ENCODE measurements at regions not wholly inside any gene's neighbourhood (a gene's known extent, or its start where the extent isn't known, plus 50 kb on each side); places are given as distances from the start of the nearest gene placed in this dataset.

DNA sequence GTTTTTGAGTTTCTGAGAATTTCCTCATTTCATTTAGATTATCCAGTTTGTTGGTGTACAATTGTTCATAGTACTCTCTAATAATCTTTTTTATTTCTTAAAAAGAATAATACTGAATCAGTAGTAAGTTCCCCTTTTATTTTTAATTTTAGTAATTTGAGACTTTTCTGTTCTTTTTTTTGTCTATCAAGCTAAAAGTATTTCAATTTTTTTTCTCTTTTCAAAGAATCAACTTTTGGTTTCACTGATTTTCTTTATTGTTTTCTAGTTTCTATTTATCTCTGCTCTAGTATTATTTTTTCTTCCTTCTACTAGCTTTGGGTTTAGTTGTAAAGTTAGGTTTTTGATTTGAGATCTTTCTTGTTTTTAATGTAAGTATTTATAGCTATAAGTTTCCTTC lies 60.6 kb upstream of the ARL15 start:
- Histone ChIP-seq H3K4me2 (no peak overlapping the region), H3K4me1 (no peaks in the 10 kb centered on the region), H3K9me3 (no peaks in the 10 kb centered on the region), H3K27ac (no peak overlapping the region), H3K4me3 (no peak overlapping the region)
- POLR2A ChIA-PET: no interaction called here
- TF ChIP-seq KDM1A (IDR thresholded peaks at IDR 0.05; ENCODE audit: low read depth) (no peak), POLR2A (IDR thresholded peaks at IDR 0.05; ENCODE audit: low read length) (no peak), HOXB13 (CRISPR knock-in tag; IDR thresholded peaks at IDR 0.05; ENCODE audit: low read depth) (no peak), GATA3 (IDR thresholded peaks at IDR 0.05; ENCODE audit: borderline replicate concordance) (no peak)
- TF ChIP-seq, protein P1, sequence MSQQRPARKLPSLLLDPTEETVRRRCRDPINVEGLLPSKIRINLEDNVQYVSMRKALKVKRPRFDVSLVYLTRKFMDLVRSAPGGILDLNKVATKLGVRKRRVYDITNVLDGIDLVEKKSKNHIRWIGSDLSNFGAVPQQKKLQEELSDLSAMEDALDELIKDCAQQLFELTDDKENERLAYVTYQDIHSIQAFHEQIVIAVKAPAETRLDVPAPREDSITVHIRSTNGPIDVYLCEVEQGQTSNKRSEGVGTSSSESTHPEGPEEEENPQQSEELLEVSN (IDR thresholded peaks at IDR 0.05; ENCODE audit: borderline replicate concordance, low read depth): no peak
- TF ChIP-seq, protein P2, sequence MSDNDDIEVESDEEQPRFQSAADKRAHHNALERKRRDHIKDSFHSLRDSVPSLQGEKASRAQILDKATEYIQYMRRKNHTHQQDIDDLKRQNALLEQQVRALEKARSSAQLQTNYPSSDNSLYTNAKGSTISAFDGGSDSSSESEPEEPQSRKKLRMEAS (IDR thresholded peaks at IDR 0.05): no peak
- TF ChIP-seq, protein P3, sequence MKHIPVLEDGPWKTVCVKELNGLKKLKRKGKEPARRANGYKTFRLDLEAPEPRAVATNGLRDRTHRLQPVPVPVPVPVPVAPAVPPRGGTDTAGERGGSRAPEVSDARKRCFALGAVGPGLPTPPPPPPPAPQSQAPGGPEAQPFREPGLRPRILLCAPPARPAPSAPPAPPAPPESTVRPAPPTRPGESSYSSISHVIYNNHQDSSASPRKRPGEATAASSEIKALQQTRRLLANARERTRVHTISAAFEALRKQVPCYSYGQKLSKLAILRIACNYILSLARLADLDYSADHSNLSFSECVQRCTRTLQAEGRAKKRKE (CRISPR knock-in tag; IDR thresholded peaks at IDR 0.05; ENCODE audit: low read depth): no peak
- no peak for DNase-seq (ENCODE audit: low read depth in 1 of 2, low spot score in 1 of 2)
- CTCF ChIA-PET: no interaction called here
- no peak for FAIRE-seq
- no peak for ATAC-seq

DNA sequence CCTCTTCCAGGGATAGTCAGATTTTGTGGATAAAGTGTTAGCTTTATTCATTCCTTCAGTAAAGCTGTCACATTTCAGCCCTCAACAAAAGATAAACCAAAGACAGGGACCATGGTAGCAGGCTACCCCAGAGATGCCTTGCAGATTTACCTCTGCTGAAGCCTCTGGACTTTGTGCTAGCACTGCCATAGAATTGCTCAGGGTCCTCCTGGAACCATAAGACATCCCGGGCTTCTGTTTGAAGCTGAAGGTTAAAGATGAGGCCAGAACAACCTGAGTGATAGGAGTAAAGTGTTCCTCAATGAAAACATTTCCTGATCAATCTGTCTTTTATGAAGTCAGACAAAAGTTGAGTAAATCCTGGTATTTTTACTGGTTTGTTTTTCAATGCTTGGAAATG lies 57.5 kb upstream of the ARL15 start:
- DNase-seq (ENCODE audit: low read depth in 1 of 2, low spot score in 1 of 2): no peak
- Histone ChIP-seq H3K27ac (no peak overlapping the region), H3K4me3 (no peak overlapping the region), H3K4me2 (no peak overlapping the region), H3K9me3 (no peaks in the 10 kb centered on the region), H3K4me1 (no peaks in the 10 kb centered on the region)
- no peak for FAIRE-seq
- WGBS (ENCODE audit: missing lambda C conversion rate): 59% methylated on average over 1 of the region's 1 CpG
- CTCF ChIA-PET: no interaction called here
- POLR2A ChIA-PET: interaction anchor here (1.2 kb wide), 1 partner anchor 58 kb away, joined by 3 read pairs; the partner anchor contains the start of gene ARL15
- no peak for ATAC-seq
- TF ChIP-seq POLR2AphosphoS2 (conservative IDR thresholded peaks at IDR 0.05; ENCODE audit: low read length) (no peak), FOSB (CRISPR knock-in tag; IDR thresholded peaks at IDR 0.05) (no peak)
- TF ChIP-seq, protein P4, sequence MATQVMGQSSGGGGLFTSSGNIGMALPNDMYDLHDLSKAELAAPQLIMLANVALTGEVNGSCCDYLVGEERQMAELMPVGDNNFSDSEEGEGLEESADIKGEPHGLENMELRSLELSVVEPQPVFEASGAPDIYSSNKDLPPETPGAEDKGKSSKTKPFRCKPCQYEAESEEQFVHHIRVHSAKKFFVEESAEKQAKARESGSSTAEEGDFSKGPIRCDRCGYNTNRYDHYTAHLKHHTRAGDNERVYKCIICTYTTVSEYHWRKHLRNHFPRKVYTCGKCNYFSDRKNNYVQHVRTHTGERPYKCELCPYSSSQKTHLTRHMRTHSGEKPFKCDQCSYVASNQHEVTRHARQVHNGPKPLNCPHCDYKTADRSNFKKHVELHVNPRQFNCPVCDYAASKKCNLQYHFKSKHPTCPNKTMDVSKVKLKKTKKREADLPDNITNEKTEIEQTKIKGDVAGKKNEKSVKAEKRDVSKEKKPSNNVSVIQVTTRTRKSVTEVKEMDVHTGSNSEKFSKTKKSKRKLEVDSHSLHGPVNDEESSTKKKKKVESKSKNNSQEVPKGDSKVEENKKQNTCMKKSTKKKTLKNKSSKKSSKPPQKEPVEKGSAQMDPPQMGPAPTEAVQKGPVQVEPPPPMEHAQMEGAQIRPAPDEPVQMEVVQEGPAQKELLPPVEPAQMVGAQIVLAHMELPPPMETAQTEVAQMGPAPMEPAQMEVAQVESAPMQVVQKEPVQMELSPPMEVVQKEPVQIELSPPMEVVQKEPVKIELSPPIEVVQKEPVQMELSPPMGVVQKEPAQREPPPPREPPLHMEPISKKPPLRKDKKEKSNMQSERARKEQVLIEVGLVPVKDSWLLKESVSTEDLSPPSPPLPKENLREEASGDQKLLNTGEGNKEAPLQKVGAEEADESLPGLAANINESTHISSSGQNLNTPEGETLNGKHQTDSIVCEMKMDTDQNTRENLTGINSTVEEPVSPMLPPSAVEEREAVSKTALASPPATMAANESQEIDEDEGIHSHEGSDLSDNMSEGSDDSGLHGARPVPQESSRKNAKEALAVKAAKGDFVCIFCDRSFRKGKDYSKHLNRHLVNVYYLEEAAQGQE (IDR thresholded peaks at IDR 0.05): no peak

DNA sequence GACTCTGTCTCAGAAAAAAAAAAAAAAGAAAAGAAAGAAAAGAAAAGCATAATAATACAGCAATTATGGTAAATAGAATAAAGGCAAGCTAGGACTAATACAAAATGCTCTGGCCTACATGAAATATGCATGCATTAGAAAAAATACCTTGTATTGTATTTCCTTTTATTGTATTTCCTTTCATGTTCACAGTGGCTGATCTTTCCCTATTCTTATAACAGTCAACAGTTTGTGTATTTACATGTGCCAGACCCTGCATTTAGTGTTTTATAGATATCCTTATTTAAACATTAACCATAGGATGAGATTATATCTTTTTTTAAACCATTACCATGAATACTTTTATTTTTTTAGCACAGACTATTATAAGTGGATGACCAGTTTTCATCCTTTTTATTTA lies 56.3 kb upstream of the ARL15 start:
- Histone ChIP-seq H3K9me3 (no peaks in the 10 kb centered on the region), H3K4me3 (no peak overlapping the region), H3K27ac (no peak overlapping the region), H3K4me1 (peaks cover 8% of the 10 kb centered on the region; the same call in 1 of the 3 replicates), H3K4me2 (no peak overlapping the region)
- FAIRE-seq (no peak), DNase-seq (ENCODE audit: low read depth in 1 of 2, low spot score in 1 of 2) (no peak), ATAC-seq (no peak)
- no peak for TF ChIP-seq PHF8 (IDR thresholded peaks at IDR 0.05; ENCODE audit: borderline replicate concordance, low read depth)
- ChIA-PET POLR2A (interaction anchor here (1.5 kb wide), 1 partner anchor 57 kb away, joined by 4 read pairs; the partner anchor contains the start of gene ARL15), CTCF (interaction anchor here (1.0 kb wide), 2 partner anchors 53 to 55 kb away, joined by 3 read pairs; no protein-coding TSS in a partner anchor)

DNA sequence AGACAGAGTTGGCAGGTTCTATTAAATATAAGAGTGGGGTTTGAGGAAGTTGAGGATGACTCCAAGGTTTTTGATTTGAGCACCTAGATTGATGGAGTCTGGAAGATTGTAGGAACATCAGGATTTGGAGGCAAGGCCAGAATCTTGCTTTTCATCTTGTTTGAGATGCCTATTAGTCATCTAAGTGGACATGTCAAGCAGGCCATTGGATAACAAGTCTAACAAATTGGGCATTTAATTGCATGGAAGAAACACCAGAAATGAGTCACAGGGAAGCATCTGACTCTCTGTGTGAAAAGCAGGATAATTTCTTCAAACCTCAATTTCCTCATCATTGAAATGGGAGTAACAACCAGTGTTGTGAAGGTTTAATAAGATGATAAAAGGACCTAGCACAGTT lies 53.3 kb upstream of the ARL15 start:
- ChIA-PET POLR2A (no interaction called here), CTCF (no interaction called here)
- peaks cover 28% of the 10 kb centered on the region; the same call in 2 of the 3 replicates for H3K4me1 ChIP-seq
- no peak overlapping the region for H3K4me3 ChIP-seq
- no peak overlapping the region for H3K4me2 ChIP-seq
- no peak overlapping the region for H3K27ac ChIP-seq
- no peaks in the 10 kb centered on the region for H3K9me3 ChIP-seq
- no peak for ATAC-seq
- no peak for FAIRE-seq
- no peak for DNase-seq (ENCODE audit: low read depth in 1 of 2, low spot score in 1 of 2)
- no peak for TF ChIP-seq FOSL2 (IDR thresholded peaks at IDR 0.05)
- TF ChIP-seq FOSL2 (CRISPR knock-in tag; IDR thresholded peaks at IDR 0.05): no peak
- TF ChIP-seq, protein P4 (IDR thresholded peaks at IDR 0.05): no peak
- TF ChIP-seq, protein P3 (CRISPR knock-in tag; IDR thresholded peaks at IDR 0.05; ENCODE audit: low read depth): no peak
- TF ChIP-seq RFX5 (IDR thresholded peaks at IDR 0.05): no peak
- no peak for TF ChIP-seq ZFP36 (IDR thresholded peaks at IDR 0.05; ENCODE audit: borderline replicate concordance, partially characterized antibody)
- no peak for TF ChIP-seq TFCP2L1 (CRISPR knock-in tag; IDR thresholded peaks at IDR 0.05)
- no peak for TF ChIP-seq ZNF302 (CRISPR knock-in tag; IDR thresholded peaks at IDR 0.05)
- no peak for TF ChIP-seq HDAC2 (IDR thresholded peaks at IDR 0.05)
- no peak for TF ChIP-seq RARB (CRISPR knock-in tag; IDR thresholded peaks at IDR 0.05)
- no peak for TF ChIP-seq NR3C1 (IDR thresholded peaks at IDR 0.05)
- TF ChIP-seq ZSCAN20 (CRISPR knock-in tag; IDR thresholded peaks at IDR 0.05): no peak
- TF ChIP-seq MYC (IDR thresholded peaks at IDR 0.05; ENCODE audit: borderline replicate concordance, low read length): no peak
